Psoas muscle (tissue), 7 donors: ENCODE measurements at regions not wholly inside any gene's neighbourhood (a gene's known extent, or its start where the extent isn't known, plus 50 kb on each side); places are given as distances from the start of the nearest gene placed in this dataset.

Experiments
- ATAC-seq, 4 donors: fragments of 200-7000 bp; cut with Tn5 transposase; one replicate each; pipeline ENCODE4 v1.9.1; 2020; ENCODE audit warnings: moderate library complexity in 3 of 4, mild to moderate bottlenecking in 2 of 4
- DNase-seq, 2 donors: peaks; one replicate each; pipeline ENCODE4 v3.0.0-alpha.2; 2020
- H3K27ac ChIP-seq: fragments of 200-600 bp; one replicate; pipeline ENCODE4 v1.8.0; 2022
- H3K27me3 ChIP-seq, 3 donors: fragments of 200-600 bp in 1 of 3; one replicate each; pipeline versions ENCODE4 v1.6.1 to v1.8.0; 2013 to 2022; ENCODE audit warnings: low read length in 2 of 3, mild to moderate bottlenecking in 2 of 3, moderate library complexity in 1 of 3; ENCODE audit not compliant: insufficient read depth in 3 of 3
- H3K36me3 ChIP-seq, 2 donors: fragments of 200-600 bp in 1 of 2; one replicate each; pipeline versions ENCODE4 v1.6.1 to v1.8.0; 2013 to 2022; ENCODE audit warnings: low read depth in 1 of 2, mild to moderate bottlenecking in 1 of 2, moderate library complexity in 1 of 2; ENCODE audit not compliant: insufficient read depth in 1 of 2
- H3K4me1 ChIP-seq: fragments of 200-600 bp; one replicate; pipeline ENCODE4 v1.8.0; 2022
- H3K4me3 ChIP-seq: fragments of 200-600 bp; one replicate; pipeline ENCODE4 v1.8.0; 2022; ENCODE audit warnings: mild to moderate bottlenecking
- H3K9me3 ChIP-seq: fragments of 200-600 bp; one replicate; pipeline ENCODE4 v1.8.0; 2022
- CTCF ChIP-seq: fragments of 200-600 bp; IDR thresholded peaks from one replicate; pipeline ENCODE4 v1.8.0; 2022; ENCODE audit warnings: antibody characterized with exemption
- WGBS, 3 donors: extraction: QIAGEN DNeasy Blood & Tissue Kit; methylation state at CpG; one replicate each; pipeline versions ENCODE4 v1.1.6 to v1.1.7; 2013; 5-methylcytosine and 5-hydroxymethylcytosine counted together
- intact Hi-C, 2 donors: fragments of 100-400 bp; cut with DNase I; formaldehyde crosslinking; loops; one replicate each; pipeline versions ENCODE4 v1.11.0 to v1.14.2; 2022
- donor health status: healthy with polysubstance abuse.
- donor health status: DM: no; HTN: no; CAD: no; lungs with moderate emphysema.
- donor health status: Bipolar disorder and iron deficiency.
- donor health status: healthy.
- donor health status: DM: yes; HTN: yes; CAD: no.
- donor health status: DM: no; HTN: no; CAD: no.
- donor health status: DM: yes; HTN: yes; CAD: no.

- H3K9me3 ChIP-seq: peaks cover 21% of the 10 kb centered on the region
- no peak overlapping the region for H3K4me3 ChIP-seq
- H3K36me3 ChIP-seq: no peaks in the 10 kb centered on the region
- H3K4me1 ChIP-seq: peaks cover 8% of the 10 kb centered on the region
- H3K27ac ChIP-seq: no peak overlapping the region
- ATAC-seq (peak in 1 of 4 donors; percentile 46), DNase-seq (peak; percentile 26 to 59)
- H3K27me3 ChIP-seq: no peaks in the 10 kb centered on the region
- TF ChIP-seq CTCF: no peak
- intact Hi-C loops: no loop called here
- WGBS, 3 donors: 14 to 31% (median 28%) methylated on average over 2 of the region's 2 CpGs
Measured at GRCh38 chr4:22573198-22573597, 57.3 kb upstream of the ADGRA3 start.

DNA sequence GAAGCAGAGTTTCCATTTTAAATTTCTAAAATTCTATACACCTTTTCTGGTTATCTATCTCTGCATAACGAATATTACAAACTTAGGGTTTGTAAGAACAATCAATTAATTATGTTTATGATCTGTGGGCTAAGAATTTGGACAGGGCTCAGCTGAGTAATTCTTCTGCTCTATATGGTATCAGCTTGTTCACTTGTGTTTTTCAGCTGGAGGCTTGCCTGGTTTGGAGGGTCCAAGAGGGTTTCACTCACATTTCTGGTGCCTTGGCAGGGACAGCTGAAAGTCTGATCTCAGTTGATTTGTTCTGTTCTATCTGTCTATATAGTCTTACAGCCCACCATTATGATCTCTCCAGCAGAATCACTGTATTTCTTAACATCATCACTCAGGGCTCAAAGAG is 57.8 kb upstream of the ADGRA3 start:
- 67 to 76% (median 68%) methylated on average over 1 of the region's 1 CpG for WGBS, 3 donors
- Histone ChIP-seq H3K4me3 (no peak overlapping the region), H3K27ac (no peak overlapping the region), H3K9me3 (peaks cover 21% of the 10 kb centered on the region), H3K36me3 (no peaks in the 10 kb centered on the region), H3K4me1 (peaks cover 8% of the 10 kb centered on the region), H3K27me3 (no peaks in the 10 kb centered on the region)
- TF ChIP-seq CTCF: no peak
- DNase-seq (no peak), ATAC-seq (no peak)
- intact Hi-C loops: no loop called here

DNA sequence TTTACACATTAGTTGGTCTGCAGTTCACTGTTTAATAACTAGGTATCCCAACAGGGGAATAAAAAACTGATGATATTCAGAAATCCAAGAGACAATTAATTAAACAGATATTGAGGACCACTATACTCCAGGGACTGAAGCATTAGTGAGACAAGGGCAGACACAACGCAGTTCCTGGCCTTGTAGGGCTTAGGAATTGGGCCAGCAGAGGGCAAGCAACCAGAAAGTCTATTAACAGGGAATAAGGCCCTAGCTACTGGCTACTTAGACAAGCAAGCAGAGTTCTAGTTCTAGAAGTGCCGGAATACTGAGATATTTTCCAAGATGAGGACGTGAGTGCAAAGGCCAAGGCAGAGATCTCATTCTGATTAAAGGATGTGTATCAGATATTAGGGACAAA is 58.6 kb upstream of the ADGRA3 start:
- H3K27ac ChIP-seq: no peak overlapping the region
- 69 to 77% (median 71%) methylated on average over 3 of the region's 3 CpGs for WGBS, 3 donors
- intact Hi-C loops: no loop called here

DNA sequence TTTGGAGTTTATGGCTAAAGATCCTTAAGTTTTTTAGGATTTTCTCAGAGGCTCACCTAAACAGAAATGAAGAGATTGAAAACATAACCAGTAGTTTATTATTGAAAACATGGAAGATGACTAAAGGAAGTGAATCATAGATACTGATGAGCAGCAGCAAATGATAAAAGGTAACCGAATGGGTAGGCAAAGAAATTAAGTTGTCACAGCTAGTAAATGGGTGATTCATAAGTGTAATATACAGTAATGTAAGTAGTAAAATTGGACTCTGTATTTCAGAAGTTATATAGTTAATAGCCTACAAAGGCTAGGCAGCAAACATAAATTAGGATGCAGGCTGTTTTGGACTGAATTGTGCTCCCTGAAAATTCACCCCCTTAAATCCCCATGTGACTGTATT is 59.0 kb upstream of the ADGRA3 start:
- intact Hi-C loops: no loop called here
- WGBS, 3 donors: 84 to 95% (median 87%) methylated on average over 1 of the region's 1 CpG
- Histone ChIP-seq H3K36me3 (no peaks in the 10 kb centered on the region), H3K4me1 (peaks cover 8% of the 10 kb centered on the region), H3K4me3 (no peak overlapping the region), H3K27me3 (no peaks in the 10 kb centered on the region), H3K9me3 (peaks cover 8% of the 10 kb centered on the region), H3K27ac (no peak overlapping the region)
- ATAC-seq (no peak), DNase-seq (no peak)
- TF ChIP-seq CTCF: no peak

More for the DNA sequence above, 58.6 kb upstream of the ADGRA3 start:
- no peak overlapping the region for H3K4me3 ChIP-seq
- H3K9me3 ChIP-seq: peaks cover 13% of the 10 kb centered on the region
- H3K27me3 ChIP-seq: no peaks in the 10 kb centered on the region
- no peaks in the 10 kb centered on the region for H3K36me3 ChIP-seq
- H3K4me1 ChIP-seq: peaks cover 8% of the 10 kb centered on the region
- no peak for DNase-seq
- no peak for TF ChIP-seq CTCF
- no peak for ATAC-seq

- Histone ChIP-seq H3K27ac (no peak overlapping the region), H3K9me3 (no peaks in the 10 kb centered on the region), H3K27me3 (no peaks in the 10 kb centered on the region), H3K36me3 (no peaks in the 10 kb centered on the region), H3K4me1 (no peaks in the 10 kb centered on the region), H3K4me3 (no peak overlapping the region)
- 78 to 83% (median 82%) methylated on average over 7 of the region's 7 CpGs for WGBS, 3 donors
- intact Hi-C loops: no loop called here
- TF ChIP-seq CTCF: no peak
- DNase-seq (no peak), ATAC-seq (no peak)
Measured at GRCh38 chr4:22587253-22587652, 71.4 kb upstream of the ADGRA3 start.
